Endothelial cell of umbilical vein (primary cell): ENCODE measurements at regions not wholly inside any gene's neighbourhood (a gene's known extent, or its start where the extent isn't known, plus 50 kb on each side); places are given as distances from the start of the nearest gene placed in this dataset.

Experiments
- EZH2 ChIP-seq: IDR thresholded peaks from 2 replicates; pipeline ENCODE4 v1.6.1; 2012; ENCODE audit warnings: borderline replicate concordance, low read depth, mild to moderate bottlenecking, moderate library complexity, low read length, inconsistent platforms; ENCODE audit not compliant: severe bottlenecking
- FOS ChIP-seq: IDR thresholded peaks from 2 replicates; pipeline ENCODE4 v1.6.1; 2011; ENCODE audit warnings: mild to moderate bottlenecking, low read length, moderate library complexity, borderline replicate concordance; ENCODE audit not compliant: insufficient read depth
- POLR2A ChIP-seq: IDR thresholded peaks from 2 replicates; pipeline ENCODE4 v1.6.1; 2012; ENCODE audit warnings: low read depth, mild to moderate bottlenecking, control low read depth, low read length
- POLR2AphosphoS5 ChIP-seq: IDR thresholded peaks from 2 replicates; pipeline ENCODE4 v1.6.1; 2012; ENCODE audit warnings: low read depth, mild to moderate bottlenecking, control low read depth, low read length, moderate library complexity; ENCODE audit not compliant: insufficient read depth
- TF ChIP-seq, protein P1 (sequence below), 2 donors: IDR thresholded peaks; 1 replicate in 1 of 2; 2 replicates in 1 of 2; pipeline ENCODE4 v1.5.1; 2011; ENCODE audit warnings: low read length in 2 of 2, mild to moderate bottlenecking in 2 of 2, moderate library complexity in 2 of 2, control low read depth in 1 of 2, inconsistent platforms in 1 of 2, low read depth in 1 of 2; ENCODE audit not compliant: insufficient read depth in 1 of 2; ENCODE audit errors: extremely low read depth in 1 of 2

DNA sequence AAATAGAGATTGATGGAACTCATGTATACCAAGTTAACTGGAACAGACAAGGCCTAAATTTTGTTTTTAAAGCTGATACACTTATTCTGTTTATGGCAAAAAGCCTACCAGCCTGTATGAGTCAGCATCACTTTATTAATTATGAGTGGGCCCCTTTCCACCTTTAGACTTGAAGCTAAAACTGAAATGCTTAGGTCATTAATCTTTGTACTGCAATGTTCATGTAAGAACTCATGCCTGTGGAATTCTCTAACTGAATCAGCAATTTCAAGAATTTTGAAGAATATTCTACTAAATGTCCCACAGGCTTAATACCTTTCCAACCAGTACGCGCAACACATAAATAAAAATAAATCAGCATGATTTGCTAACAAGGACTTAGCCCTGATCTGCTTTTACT is 140.2 kb upstream of the PHACTR1 start:
- TF ChIP-seq, protein P1, sequence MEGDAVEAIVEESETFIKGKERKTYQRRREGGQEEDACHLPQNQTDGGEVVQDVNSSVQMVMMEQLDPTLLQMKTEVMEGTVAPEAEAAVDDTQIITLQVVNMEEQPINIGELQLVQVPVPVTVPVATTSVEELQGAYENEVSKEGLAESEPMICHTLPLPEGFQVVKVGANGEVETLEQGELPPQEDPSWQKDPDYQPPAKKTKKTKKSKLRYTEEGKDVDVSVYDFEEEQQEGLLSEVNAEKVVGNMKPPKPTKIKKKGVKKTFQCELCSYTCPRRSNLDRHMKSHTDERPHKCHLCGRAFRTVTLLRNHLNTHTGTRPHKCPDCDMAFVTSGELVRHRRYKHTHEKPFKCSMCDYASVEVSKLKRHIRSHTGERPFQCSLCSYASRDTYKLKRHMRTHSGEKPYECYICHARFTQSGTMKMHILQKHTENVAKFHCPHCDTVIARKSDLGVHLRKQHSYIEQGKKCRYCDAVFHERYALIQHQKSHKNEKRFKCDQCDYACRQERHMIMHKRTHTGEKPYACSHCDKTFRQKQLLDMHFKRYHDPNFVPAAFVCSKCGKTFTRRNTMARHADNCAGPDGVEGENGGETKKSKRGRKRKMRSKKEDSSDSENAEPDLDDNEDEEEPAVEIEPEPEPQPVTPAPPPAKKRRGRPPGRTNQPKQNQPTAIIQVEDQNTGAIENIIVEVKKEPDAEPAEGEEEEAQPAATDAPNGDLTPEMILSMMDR (IDR thresholded peaks at IDR 0.05; ENCODE audit: extremely low read depth in 1 of 2, insufficient read depth in 1 of 2, low read depth in 1 of 2, low read length in 2 of 2) = no peak
- TF ChIP-seq EZH2 = no peak
- no peak for TF ChIP-seq POLR2AphosphoS5
- TF ChIP-seq POLR2A = no peak
- TF ChIP-seq FOS = peak; percentile 82
